Upper lobe of left lung (tissue), 6 donors: ENCODE measurements at regions not wholly inside any gene's neighbourhood (a gene's known extent, or its start where the extent isn't known, plus 50 kb on each side); places are given as distances from the start of the nearest gene placed in this dataset.

Source experiments
- ATAC-seq, 2 donors: fragments of 200-7000 bp; cut with Tn5 transposase; one replicate each; pipeline ENCODE4 v1.9.1; 2022; ENCODE audit warnings: mild to moderate bottlenecking in 2 of 2, moderate library complexity in 2 of 2; ENCODE audit not compliant: low FRiP score in 2 of 2
- DNase-seq, 2 donors: peaks; one replicate each; pipeline ENCODE4 v3.0.0-alpha.2; 2019 to 2020
- H3K27ac ChIP-seq, 4 donors: fragments of 200-600 bp; sonication (generic); one replicate each; pipeline ENCODE4 v1.5.1; 2016 to 2019
- H3K27me3 ChIP-seq, 4 donors: fragments of 200-600 bp; sonication (generic); one replicate each; pipeline ENCODE4 v1.5.1; 2017 to 2019
- H3K36me3 ChIP-seq, 4 donors: fragments of 200-600 bp; sonication (generic); one replicate each; pipeline ENCODE4 v1.5.1; 2016 to 2019
- H3K4me1 ChIP-seq, 4 donors: fragments of 200-600 bp; sonication (generic); one replicate each; pipeline ENCODE4 v1.5.1; 2018 to 2019
- H3K4me3 ChIP-seq, 4 donors: fragments of 200-600 bp; sonication (generic); one replicate each; pipeline ENCODE4 v1.5.1; 2017 to 2019; ENCODE audit warnings: mild to moderate bottlenecking in 2 of 4, moderate library complexity in 1 of 4
- H3K9me3 ChIP-seq, 4 donors: fragments of 200-600 bp; sonication (generic); one replicate each; pipeline ENCODE4 v1.5.1; 2018 to 2019
- EP300 ChIP-seq, 4 donors: sonication (generic); formaldehyde crosslinking; IDR thresholded peaks; one replicate each; pipeline ENCODE4 v1.5.1; 2017; ENCODE audit warnings: antibody characterized with exemption in 4 of 4, control low read depth in 2 of 4
- POLR2A ChIP-seq, 4 donors: fragments of 450-650 bp; IDR thresholded peaks; one replicate each; pipeline ENCODE4 v1.5.1; 2016 to 2017; ENCODE audit warnings: antibody characterized with exemption in 4 of 4, mild to moderate bottlenecking in 2 of 4
- POLR2AphosphoS5 ChIP-seq, 2 donors: sonication (generic); formaldehyde crosslinking; IDR thresholded peaks; one replicate each; pipeline ENCODE4 v1.5.1; 2017; ENCODE audit warnings: antibody characterized with exemption in 2 of 2
- WGBS, 2 donors: methylation state at CpG; one replicate each; pipeline ENCODE4 v1.1.5; 2017 to 2018; 5-methylcytosine and 5-hydroxymethylcytosine counted together
- TF ChIP-seq, protein P1 (sequence below), 6 experiments: fragments of 450-650 bp in 4 of 6; fragments of 200-600 bp in 2 of 6; sonication (generic) in 2 of 6; IDR thresholded peaks; one replicate each; pipeline ENCODE4 v1.5.1; 2016 to 2019; ENCODE audit warnings: antibody characterized with exemption in 6 of 6
- donor health status: DM: no; HTN: no; CAD: no; lungs with moderate emphysema.
- donor health status: DM: no; HTN: yes; CAD: no; lungs with severe emphysema.

DNA sequence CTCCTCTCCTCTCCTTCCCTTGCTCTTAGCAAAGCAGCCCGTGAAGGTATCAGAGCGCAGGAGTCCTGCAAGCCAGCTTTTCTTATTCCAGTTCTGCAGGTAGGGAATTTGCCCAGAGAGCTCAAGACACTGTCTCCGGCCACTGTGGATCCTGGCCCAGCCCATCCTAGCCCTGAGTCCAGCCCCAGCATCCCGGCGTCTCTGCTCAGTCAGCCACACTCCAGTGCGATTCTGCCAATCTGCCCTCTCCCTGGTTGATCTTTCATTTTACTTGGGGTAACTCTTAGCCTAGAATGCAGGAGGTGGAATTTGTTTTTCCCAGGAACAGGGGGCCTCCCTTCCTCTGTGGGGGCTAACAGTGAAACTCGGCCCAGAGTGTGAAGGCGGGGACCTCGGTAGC, 176.9 kb upstream of the GSE1 start:
- TF ChIP-seq EP300 (IDR thresholded peaks at IDR 0.05) (no peak), POLR2A (IDR thresholded peaks at IDR 0.05) (no peak), POLR2AphosphoS5 (IDR thresholded peaks at IDR 0.05) (no peak)
- TF ChIP-seq, protein P1, sequence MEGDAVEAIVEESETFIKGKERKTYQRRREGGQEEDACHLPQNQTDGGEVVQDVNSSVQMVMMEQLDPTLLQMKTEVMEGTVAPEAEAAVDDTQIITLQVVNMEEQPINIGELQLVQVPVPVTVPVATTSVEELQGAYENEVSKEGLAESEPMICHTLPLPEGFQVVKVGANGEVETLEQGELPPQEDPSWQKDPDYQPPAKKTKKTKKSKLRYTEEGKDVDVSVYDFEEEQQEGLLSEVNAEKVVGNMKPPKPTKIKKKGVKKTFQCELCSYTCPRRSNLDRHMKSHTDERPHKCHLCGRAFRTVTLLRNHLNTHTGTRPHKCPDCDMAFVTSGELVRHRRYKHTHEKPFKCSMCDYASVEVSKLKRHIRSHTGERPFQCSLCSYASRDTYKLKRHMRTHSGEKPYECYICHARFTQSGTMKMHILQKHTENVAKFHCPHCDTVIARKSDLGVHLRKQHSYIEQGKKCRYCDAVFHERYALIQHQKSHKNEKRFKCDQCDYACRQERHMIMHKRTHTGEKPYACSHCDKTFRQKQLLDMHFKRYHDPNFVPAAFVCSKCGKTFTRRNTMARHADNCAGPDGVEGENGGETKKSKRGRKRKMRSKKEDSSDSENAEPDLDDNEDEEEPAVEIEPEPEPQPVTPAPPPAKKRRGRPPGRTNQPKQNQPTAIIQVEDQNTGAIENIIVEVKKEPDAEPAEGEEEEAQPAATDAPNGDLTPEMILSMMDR (IDR thresholded peaks at IDR 0.05), result no peak
- H3K27ac ChIP-seq, result peak overlapping the region in 3 of 4 donors; percentile 54 to 63 (median 60)
- H3K9me3 ChIP-seq, result no peaks in the 10 kb centered on the region
- 69 to 73% methylated on average over 6 to 9 of the region's 9 CpGs for WGBS, 2 donors
- DNase-seq, result no peak
- no peak overlapping the region for H3K4me3 ChIP-seq
- no peaks in the 10 kb centered on the region for H3K27me3 ChIP-seq
- H3K36me3 ChIP-seq, result no peaks in the 10 kb centered on the region
- ATAC-seq, result peak in 1 of 2 donors; percentile 36
- peaks cover 8 to 19% (median 15%) of the 10 kb centered on the region in 4 donors for H3K4me1 ChIP-seq

DNA sequence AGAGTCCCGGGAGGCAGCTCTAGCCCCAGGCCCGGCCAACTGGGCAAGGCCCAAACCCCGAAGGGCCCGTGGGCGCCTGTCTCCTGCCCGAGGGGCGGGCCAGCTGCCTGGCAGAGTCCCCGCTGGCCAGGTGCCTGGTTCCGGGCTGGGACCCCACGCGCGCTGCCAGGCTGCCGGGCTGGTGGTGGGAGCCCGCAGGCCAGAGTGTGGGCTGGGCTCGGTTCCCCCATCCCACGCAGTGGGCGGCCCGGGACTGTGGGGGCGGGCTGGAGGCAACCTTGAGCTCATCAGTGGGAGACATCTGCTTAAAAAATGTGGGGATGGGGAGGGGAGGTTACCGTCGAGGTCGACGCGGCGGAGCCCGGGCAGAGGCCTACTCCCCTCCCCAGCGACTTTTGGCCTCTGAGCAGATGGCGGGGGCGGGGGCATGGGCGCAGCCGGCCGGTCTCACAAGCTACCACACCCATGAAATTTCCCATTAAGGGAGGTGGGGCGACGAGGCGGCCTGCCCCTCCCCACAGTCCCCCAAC, 176.4 kb upstream of the GSE1 start:
- Histone ChIP-seq H3K4me1 (peaks cover 8 to 19% (median 15%) of the 10 kb centered on the region in 4 donors), H3K4me3 (peak overlapping the region in 2 of 4 donors; percentile 13 to 16), H3K27me3 (no peaks in the 10 kb centered on the region), H3K9me3 (no peaks in the 10 kb centered on the region), H3K27ac (peak overlapping the region in 3 of 4 donors; percentile 54 to 63 (median 60)), H3K36me3 (no peaks in the 10 kb centered on the region)
- ATAC-seq (peak in 1 of 2 donors; percentile 74), DNase-seq (peak; percentile 54 to 88)
- TF ChIP-seq, protein P1 (IDR thresholded peaks at IDR 0.05), result no peak
- no peak for TF ChIP-seq POLR2A (IDR thresholded peaks at IDR 0.05)
- TF ChIP-seq POLR2AphosphoS5 (IDR thresholded peaks at IDR 0.05), result no peak
- no peak for TF ChIP-seq EP300 (IDR thresholded peaks at IDR 0.05)
- WGBS, 2 donors, result 51 to 59% methylated on average over 20 to 23 of the region's 35 CpGs

DNA sequence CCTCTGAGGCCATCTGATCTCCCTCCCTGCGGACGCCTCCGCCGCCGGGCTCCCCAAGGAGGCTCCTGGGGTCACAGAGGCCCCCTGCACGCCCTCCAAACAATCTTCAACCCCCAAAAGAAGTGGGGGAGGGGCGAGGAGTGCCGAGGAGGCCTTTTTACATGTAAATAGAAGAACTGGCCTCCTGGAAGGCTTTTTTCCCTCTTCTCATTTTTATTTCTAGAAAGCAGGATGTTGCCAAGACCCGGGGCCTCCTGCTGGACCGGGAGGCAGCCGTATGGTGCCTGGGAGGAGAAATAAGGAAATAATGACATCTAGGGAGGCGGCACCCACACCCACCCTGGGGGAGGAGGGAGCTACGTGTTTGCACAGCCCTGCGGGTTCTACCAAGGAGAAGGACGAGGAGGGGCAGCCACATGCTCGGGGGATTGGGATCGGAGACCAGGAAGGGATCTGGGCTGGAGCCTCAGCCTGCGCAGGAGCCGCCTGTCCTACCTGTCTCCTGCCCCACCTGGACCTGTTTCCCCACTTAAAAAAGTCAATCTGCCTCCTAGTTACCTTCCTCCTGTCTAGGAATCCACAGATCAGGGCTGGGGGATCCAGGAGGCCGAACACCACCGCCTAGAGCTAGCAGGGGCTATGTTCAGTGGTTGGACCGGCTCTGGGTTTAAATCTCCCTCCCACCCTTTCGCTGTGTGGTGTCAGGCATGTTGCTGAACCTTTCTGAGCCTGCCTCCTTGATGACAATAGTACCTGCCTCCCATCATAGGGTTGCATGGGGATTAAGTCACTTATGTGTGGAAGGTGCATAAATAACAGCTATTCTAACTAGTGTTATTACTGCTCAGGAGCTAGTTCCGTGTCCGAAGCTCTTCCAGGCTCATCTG, 175.7 kb upstream of the GSE1 start:
- Histone ChIP-seq H3K4me1 (peaks cover 8 to 19% (median 15%) of the 10 kb centered on the region in 4 donors), H3K27me3 (no peaks in the 10 kb centered on the region), H3K4me3 (peak overlapping the region in 2 of 4 donors; percentile 13 to 16), H3K27ac (peak overlapping the region in 3 of 4 donors; percentile 20 to 63 (median 60)), H3K9me3 (no peaks in the 10 kb centered on the region), H3K36me3 (no peaks in the 10 kb centered on the region)
- TF ChIP-seq EP300 (IDR thresholded peaks at IDR 0.05) (no peak), POLR2A (IDR thresholded peaks at IDR 0.05) (no peak), POLR2AphosphoS5 (IDR thresholded peaks at IDR 0.05) (no peak)
- TF ChIP-seq, protein P1 (IDR thresholded peaks at IDR 0.05), result no peak
- DNase-seq (peak in 1 of 2 donors; percentile 75), ATAC-seq (peak; percentile 1 to 55)
- WGBS, 2 donors, result 49 to 52% methylated on average over 18 to 25 of the region's 25 CpGs

DNA sequence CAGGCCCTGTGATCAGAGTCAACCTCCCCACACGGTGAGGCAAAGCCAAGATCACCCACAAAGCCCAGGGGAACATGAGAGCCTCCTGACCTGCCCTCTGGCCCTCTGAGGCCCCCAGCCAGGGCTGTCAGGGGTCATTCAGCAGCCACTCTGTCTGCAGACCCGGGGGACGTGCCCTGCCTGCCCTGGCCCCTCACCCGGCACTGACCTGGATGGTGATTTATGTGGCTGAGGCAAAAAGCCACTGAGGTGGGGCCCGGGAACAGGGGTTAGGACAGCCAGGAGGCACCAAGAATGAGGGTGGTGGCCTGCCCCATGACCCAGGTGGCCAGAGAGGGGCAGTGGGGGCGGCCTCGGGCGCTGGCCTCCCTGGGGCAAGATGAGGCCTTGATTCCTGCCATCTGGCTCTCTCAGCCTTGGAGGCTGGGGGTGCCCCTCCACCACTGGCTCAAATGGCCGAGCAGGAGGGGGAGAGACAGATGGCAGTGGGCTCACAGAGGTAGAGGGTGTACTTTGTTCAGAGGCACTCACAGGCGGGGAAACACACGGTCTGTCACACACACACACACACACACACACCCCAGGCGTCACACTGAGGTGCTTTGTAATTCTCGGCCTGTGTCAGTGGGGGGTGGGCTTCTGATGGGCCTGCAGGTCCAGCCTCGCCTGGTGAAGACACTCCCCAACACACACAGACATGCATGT, 174.0 kb upstream of the GSE1 start:
- ATAC-seq, result no peak
- DNase-seq, result no peak
- 86 to 93% methylated on average over 7 to 13 of the region's 14 CpGs for WGBS, 2 donors
- no peaks in the 10 kb centered on the region for H3K27me3 ChIP-seq
- no peaks in the 10 kb centered on the region for H3K9me3 ChIP-seq
- H3K4me1 ChIP-seq, result peaks cover 8 to 19% (median 15%) of the 10 kb centered on the region in 4 donors
- no peak overlapping the region for H3K4me3 ChIP-seq
- TF ChIP-seq POLR2AphosphoS5 (IDR thresholded peaks at IDR 0.05) (no peak), POLR2A (IDR thresholded peaks at IDR 0.05) (no peak), EP300 (IDR thresholded peaks at IDR 0.05) (no peak)
- TF ChIP-seq, protein P1 (IDR thresholded peaks at IDR 0.05), result no peak
- H3K27ac ChIP-seq, result no peak overlapping the region
- H3K36me3 ChIP-seq, result no peaks in the 10 kb centered on the region
